Uterus (tissue), 3 donors: ENCODE measurements at regions not wholly inside any gene's neighbourhood (a gene's known extent, or its start where the extent isn't known, plus 50 kb on each side); places are given as distances from the start of the nearest gene placed in this dataset.
A peak's percentile ranks its signal among the peaks of the same experiment; 100 is the strongest.

Experiments used
- DNase-seq, 2 donors: peaks; one replicate each; pipeline ENCODE4 v3.0.0-alpha.2; 2019 to 2020
- H3K27ac ChIP-seq, 2 donors: fragments of 200-600 bp; sonication (generic); 1 replicate in 1 of 2; 2 replicates in 1 of 2; pipeline ENCODE4 v1.5.1; 2016 to 2018
- H3K27me3 ChIP-seq, 2 donors: fragments of 200-600 bp; sonication (generic); one replicate each; pipeline ENCODE4 v1.5.1; 2018 to 2019; ENCODE audit warnings: control low read depth in 1 of 2
- H3K36me3 ChIP-seq, 2 donors: fragments of 200-600 bp; sonication (generic); one replicate each; pipeline ENCODE4 v1.5.1; 2019; ENCODE audit warnings: control low read depth in 1 of 2
- H3K4me1 ChIP-seq, 2 donors: fragments of 200-600 bp; sonication (generic); one replicate each; pipeline ENCODE4 v1.5.1; 2018 to 2019; ENCODE audit warnings: control low read depth in 1 of 2
- H3K4me3 ChIP-seq, 2 donors: fragments of 200-600 bp; sonication (generic); 1 replicate in 1 of 2; 2 replicates in 1 of 2; pipeline ENCODE4 v1.5.1; 2018 to 2019; ENCODE audit warnings: mild to moderate bottlenecking in 1 of 2
- H3K9me3 ChIP-seq, 2 donors: fragments of 200-600 bp; sonication (generic); one replicate each; pipeline ENCODE4 v1.5.1; 2019; ENCODE audit warnings: control low read depth in 1 of 2
- POLR2A ChIP-seq, 2 donors: fragments of 450-650 bp; IDR thresholded peaks; one replicate each; pipeline ENCODE4 v1.6.1; 2016; ENCODE audit warnings: antibody characterized with exemption in 2 of 2, mild to moderate bottlenecking in 1 of 2, moderate library complexity in 1 of 2
- intact Hi-C: fragments of 100-400 bp; cut with DNase I; formaldehyde crosslinking; loops from one replicate; pipeline ENCODE4 v1.15.1; 2023; ENCODE audit warnings: low total_unique reads
- TF ChIP-seq, protein P1 (sequence below), 4 experiments: fragments of 200-600 bp in 2 of 4; fragments of 450-650 bp in 2 of 4; sonication (generic) in 2 of 4; IDR thresholded peaks; one replicate each; pipeline ENCODE4 v1.5.1; 2016 to 2019; ENCODE audit warnings: antibody characterized with exemption in 4 of 4, mild to moderate bottlenecking in 2 of 4, moderate library complexity in 1 of 4
- donor health status: DM: yes; HTN: yes; CAD: no.

DNA sequence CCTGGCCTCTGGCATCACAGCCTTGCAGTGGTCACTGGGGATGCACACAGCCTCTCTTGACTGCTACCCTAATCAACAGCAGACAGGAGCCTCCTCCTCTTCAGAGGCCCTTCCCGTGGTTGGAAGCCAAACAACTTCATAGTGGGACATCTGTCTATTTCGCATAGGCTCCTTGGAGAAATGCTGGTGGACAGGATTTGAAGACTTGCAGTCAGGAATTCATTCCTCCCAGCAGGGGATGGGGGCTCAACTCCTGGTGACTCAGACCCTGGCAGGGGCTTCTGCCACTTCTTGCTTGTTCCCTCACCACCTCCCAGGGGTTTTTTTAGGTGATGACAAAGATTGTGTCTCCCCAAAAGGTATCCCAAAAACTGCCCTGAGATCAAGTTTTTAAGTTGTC is 191.7 kb upstream of the CAMK1G start:
- DNase-seq, result no peak
- intact Hi-C loops, result no loop called here
- Histone ChIP-seq H3K27me3 (no peaks in the 10 kb centered on the region), H3K27ac (no peak overlapping the region), H3K9me3 (no peaks in the 10 kb centered on the region), H3K4me1 (no peaks in the 10 kb centered on the region), H3K4me3 (no peak overlapping the region), H3K36me3 (no peaks in the 10 kb centered on the region)
- TF ChIP-seq, protein P1, sequence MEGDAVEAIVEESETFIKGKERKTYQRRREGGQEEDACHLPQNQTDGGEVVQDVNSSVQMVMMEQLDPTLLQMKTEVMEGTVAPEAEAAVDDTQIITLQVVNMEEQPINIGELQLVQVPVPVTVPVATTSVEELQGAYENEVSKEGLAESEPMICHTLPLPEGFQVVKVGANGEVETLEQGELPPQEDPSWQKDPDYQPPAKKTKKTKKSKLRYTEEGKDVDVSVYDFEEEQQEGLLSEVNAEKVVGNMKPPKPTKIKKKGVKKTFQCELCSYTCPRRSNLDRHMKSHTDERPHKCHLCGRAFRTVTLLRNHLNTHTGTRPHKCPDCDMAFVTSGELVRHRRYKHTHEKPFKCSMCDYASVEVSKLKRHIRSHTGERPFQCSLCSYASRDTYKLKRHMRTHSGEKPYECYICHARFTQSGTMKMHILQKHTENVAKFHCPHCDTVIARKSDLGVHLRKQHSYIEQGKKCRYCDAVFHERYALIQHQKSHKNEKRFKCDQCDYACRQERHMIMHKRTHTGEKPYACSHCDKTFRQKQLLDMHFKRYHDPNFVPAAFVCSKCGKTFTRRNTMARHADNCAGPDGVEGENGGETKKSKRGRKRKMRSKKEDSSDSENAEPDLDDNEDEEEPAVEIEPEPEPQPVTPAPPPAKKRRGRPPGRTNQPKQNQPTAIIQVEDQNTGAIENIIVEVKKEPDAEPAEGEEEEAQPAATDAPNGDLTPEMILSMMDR (IDR thresholded peaks at IDR 0.05), result no peak
- TF ChIP-seq POLR2A (IDR thresholded peaks at IDR 0.05), result no peak

DNA sequence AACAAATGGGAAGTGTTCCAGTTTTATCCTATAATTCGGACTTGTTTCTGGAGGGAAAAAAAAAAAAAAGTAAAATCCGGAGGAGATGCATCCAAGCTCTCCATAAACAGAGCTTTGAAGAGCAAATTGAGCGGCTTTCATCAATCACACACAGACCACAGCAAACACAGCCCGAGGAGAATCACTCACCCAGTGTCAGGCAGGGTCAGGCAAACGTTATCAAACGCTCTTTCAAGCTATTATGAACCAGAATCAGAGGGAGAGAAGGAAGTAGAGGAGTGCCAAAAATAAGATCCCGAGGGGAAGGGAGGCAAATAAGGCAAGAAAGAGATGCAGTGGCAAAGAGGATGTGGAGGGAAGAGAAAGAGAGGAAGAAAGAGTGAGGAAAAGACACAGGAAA is 188.3 kb upstream of the CAMK1G start:
- H3K27me3 ChIP-seq, result no peaks in the 10 kb centered on the region
- H3K27ac ChIP-seq, result no peak overlapping the region
- H3K4me3 ChIP-seq, result no peak overlapping the region
- no peaks in the 10 kb centered on the region for H3K4me1 ChIP-seq
- intact Hi-C loops, result no loop called here
- TF ChIP-seq POLR2A (IDR thresholded peaks at IDR 0.05), result no peak
- TF ChIP-seq, protein P1 (IDR thresholded peaks at IDR 0.05), result no peak
- H3K36me3 ChIP-seq, result no peaks in the 10 kb centered on the region
- no peak for DNase-seq
- no peaks in the 10 kb centered on the region for H3K9me3 ChIP-seq

- no peak for TF ChIP-seq POLR2A (IDR thresholded peaks at IDR 0.05)
- TF ChIP-seq, protein P1 (IDR thresholded peaks at IDR 0.05), result no peak
- H3K4me3 ChIP-seq, result no peak overlapping the region
- intact Hi-C loops, result no loop called here
- DNase-seq, result no peak
- peak overlapping the region; percentile 59 to 62 for H3K27ac ChIP-seq
- H3K4me1 ChIP-seq, result no peaks in the 10 kb centered on the region
- no peaks in the 10 kb centered on the region for H3K36me3 ChIP-seq
- no peaks in the 10 kb centered on the region for H3K27me3 ChIP-seq
- no peaks in the 10 kb centered on the region for H3K9me3 ChIP-seq
Measured at GRCh38 chr1:209397371-209397770, 186.1 kb upstream of the CAMK1G start.

DNA sequence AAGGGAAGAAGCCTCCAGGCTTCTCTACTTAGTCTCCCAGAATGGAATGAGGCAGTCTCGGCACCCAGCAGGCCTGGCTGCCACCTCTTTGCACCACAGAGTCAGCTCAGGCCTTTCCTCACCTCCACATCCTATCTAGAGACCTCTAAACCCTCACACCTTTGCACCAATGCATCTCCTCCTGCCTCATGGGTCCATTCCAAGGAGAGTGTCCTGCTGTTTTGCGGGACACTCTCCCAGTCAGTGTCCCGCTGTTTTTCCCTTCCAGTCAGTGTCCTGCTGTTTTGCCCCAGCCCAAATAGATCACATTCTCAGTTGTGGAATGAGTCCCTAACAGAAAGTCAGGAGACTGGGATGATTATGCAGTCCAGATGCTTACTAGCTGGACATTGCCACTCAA is 185.6 kb upstream of the CAMK1G start:
- TF ChIP-seq, protein P1 (IDR thresholded peaks at IDR 0.05), result no peak
- TF ChIP-seq POLR2A (IDR thresholded peaks at IDR 0.05), result no peak
- H3K27ac ChIP-seq, result peak overlapping the region; percentile 59 to 62
- no peak overlapping the region for H3K4me3 ChIP-seq
- no peaks in the 10 kb centered on the region for H3K9me3 ChIP-seq
- no peaks in the 10 kb centered on the region for H3K4me1 ChIP-seq
- no peaks in the 10 kb centered on the region for H3K27me3 ChIP-seq
- intact Hi-C loops, result no loop called here
- DNase-seq, result no peak
- H3K36me3 ChIP-seq, result no peaks in the 10 kb centered on the region

GRCh38 chr1:209398313-209398991 is 185.1 kb upstream of the CAMK1G start:
- Histone ChIP-seq H3K4me1 (no peaks in the 10 kb centered on the region), H3K36me3 (no peaks in the 10 kb centered on the region), H3K9me3 (no peaks in the 10 kb centered on the region), H3K27me3 (no peaks in the 10 kb centered on the region), H3K27ac (peak overlapping the region; percentile 59 to 62), H3K4me3 (no peak overlapping the region)
- intact Hi-C loops, result no loop called here
- peak; percentile 24 to 29 for DNase-seq
- TF ChIP-seq, protein P1 (IDR thresholded peaks at IDR 0.05), result no peak
- TF ChIP-seq POLR2A (IDR thresholded peaks at IDR 0.05), result no peak
